GM12878 (cell line): ENCODE measurements at regions not wholly inside any gene's neighbourhood (a gene's known extent, or its start where the extent isn't known, plus 50 kb on each side); places are given as distances from the start of the nearest gene placed in this dataset.

Experiments used
- ATAC-seq: fragments of 200-7000 bp; cut with Tn5 transposase; 3 replicates; pipeline ENCODE4 v1.9.1; 2020; ENCODE audit warnings: mild to moderate bottlenecking, moderate library complexity
- BruUV-seq: library from RNA; stranded (reverse); fragments of 400-500 nt; replicated peaks from 2 replicates; lab custom pipeline; 2021; lab: Mats Ljungman, UMichigan
- CTCF ChIA-PET: fragments of 300-600 bp; sonication (Branson Sonifier 250); formaldehyde crosslinking; extraction: SDS; loops from one replicate; lab custom pipeline; 2021; ENCODE audit warnings: inconsistent platforms; lab: Yijun Ruan, JAX
- POLR2A ChIA-PET: fragments of 350-600 bp; formaldehyde crosslinking; extraction: SDS; loops from one replicate; lab custom pipeline; 2021; ENCODE audit warnings: inconsistent platforms; lab: Charles Lee
- RAD21 ChIA-PET: fragments of 300-600 bp; sonication (Branson Sonifier 250); formaldehyde crosslinking; loops from one replicate; lab custom pipeline; 2023; ENCODE audit warnings: antibody characterized with exemption; ENCODE audit not compliant: unreplicated experiment; lab: Charles Lee
- SMC1A ChIA-PET: fragments of 300-600 bp; sonication (Branson Sonifier 250); formaldehyde crosslinking; loops from one replicate; lab custom pipeline; 2023; ENCODE audit not compliant: unreplicated experiment, uncharacterized antibody; lab: Charles Lee
- DNase-seq: peaks from one replicate; pipeline ENCODE4 v3.0.0-alpha.2; 2011; ENCODE audit warnings: low read depth, low spot score
- FAIRE-seq: peaks from 3 replicates; lab custom pipeline; 2011; peaks lifted over from hg19 to GRCh38; lab: Jason Lieb, UNC
- H2AFZ ChIP-seq: 2 replicates; pipeline ENCODE4 v1.6.0; 2011; ENCODE audit warnings: low read depth, low read length, control low read depth; ENCODE audit not compliant: control insufficient read depth
- H3K27ac ChIP-seq: 2 replicates; pipeline ENCODE4 v1.5.1; 2011; ENCODE audit warnings: control low read depth; ENCODE audit not compliant: control insufficient read depth, insufficient read depth
- H3K27me3 ChIP-seq, 2 experiments: replicated peaks in 1 of 2; 2 replicates each; pipeline versions ENCODE4 v1.6.0 to v1.6.1; 2011; ENCODE audit warnings: low read length in 1 of 2; ENCODE audit not compliant: control insufficient read depth in 2 of 2, insufficient read depth in 2 of 2
- H3K36me3 ChIP-seq, 2 experiments: 2 replicates each; pipeline ENCODE4 v1.5.1; 2011; ENCODE audit warnings: low read length in 1 of 2; ENCODE audit not compliant: control insufficient read depth in 2 of 2, insufficient read depth in 2 of 2
- H3K4me1 ChIP-seq: 2 replicates; pipeline ENCODE4 v1.6.1; 2011; ENCODE audit warnings: mild to moderate bottlenecking, low read length, moderate library complexity, mixed read lengths; ENCODE audit not compliant: control insufficient read depth, insufficient read depth
- H3K4me2 ChIP-seq: 2 replicates; pipeline ENCODE4 v1.6.0; 2011; ENCODE audit warnings: control low read depth; ENCODE audit not compliant: control insufficient read depth, insufficient read depth
- H3K4me3 ChIP-seq: fragments of 200-600 bp; sonication (generic); 2 replicates; pipeline ENCODE4 v1.5.1; 2016
- H3K79me2 ChIP-seq: 2 replicates; pipeline ENCODE4 v1.6.0; 2011; ENCODE audit warnings: low read length; ENCODE audit not compliant: control insufficient read depth, insufficient read depth
- H3K9ac ChIP-seq: 2 replicates; pipeline ENCODE4 v1.8.0; 2011; ENCODE audit warnings: low read length, control low read depth, mixed read lengths; ENCODE audit not compliant: control insufficient read depth, insufficient read depth
- H3K9me3 ChIP-seq: replicated peaks from 3 replicates; pipeline ENCODE4 v1.5.1; 2011; ENCODE audit warnings: mild to moderate bottlenecking, low read length; ENCODE audit not compliant: control insufficient read depth, insufficient read depth
- H4K20me1 ChIP-seq: 2 replicates; pipeline ENCODE4 v1.6.0; 2011; ENCODE audit not compliant: control insufficient read depth, insufficient read depth
- BACH1 ChIP-seq: fragments of 450-650 bp; IDR thresholded peaks from 2 replicates; pipeline ENCODE4 v1.6.1; 2017; ENCODE audit warnings: mild to moderate bottlenecking, borderline replicate concordance
- BHLHE40 ChIP-seq, 2 experiments: fragments of 450-650 bp in 1 of 2; IDR thresholded peaks; 2 replicates each; pipeline ENCODE4 v1.6.1; 2011 to 2017; ENCODE audit warnings: low read depth in 2 of 2, borderline replicate concordance in 1 of 2, improper control_type of control experiment in 1 of 2, low read length in 1 of 2, mild to moderate bottlenecking in 1 of 2
- BRCA1 ChIP-seq: IDR thresholded peaks from 2 replicates; pipeline ENCODE4 v1.6.1; 2011; ENCODE audit warnings: low read depth, low read length, improper control_type of control experiment
- CEBPZ ChIP-seq: fragments of 150-350 bp; IDR thresholded peaks from 2 replicates; pipeline ENCODE4 v1.6.1; 2016; ENCODE audit warnings: low read depth, low read length
- EGR1 ChIP-seq, 2 experiments: IDR thresholded peaks; 1 replicate in 1 of 2; 2 replicates in 1 of 2; pipeline ENCODE4 v1.6.1; 2011 to 2012; ENCODE audit warnings: low read depth in 2 of 2, low read length in 2 of 2, borderline replicate concordance in 1 of 2, mild to moderate bottlenecking in 1 of 2, moderate library complexity in 1 of 2
- EP300 ChIP-seq, 2 experiments: fragments of 150-350 bp in 1 of 2; IDR thresholded peaks; 2 replicates each; pipeline ENCODE4 v1.6.1; 2011 to 2012; ENCODE audit warnings: low read depth in 2 of 2, low read length in 2 of 2, borderline replicate concordance in 1 of 2, improper control_type of control experiment in 1 of 2, inconsistent platforms in 1 of 2; ENCODE audit not compliant: control insufficient read depth in 1 of 2
- RELA ChIP-seq: fragments of 450-650 bp; IDR thresholded peaks from 2 replicates; pipeline ENCODE4 v1.8.0; 2014; ENCODE audit warnings: borderline replicate concordance; ENCODE audit not compliant: partially characterized antibody
- REST ChIP-seq: IDR thresholded peaks from 2 replicates; pipeline ENCODE4 v1.6.1; 2012; ENCODE audit warnings: mild to moderate bottlenecking, low read depth, low read length
- SPI1 ChIP-seq: IDR thresholded peaks from 2 replicates; pipeline ENCODE4 v1.6.1; 2011; ENCODE audit warnings: low read depth, mild to moderate bottlenecking, low read length, moderate library complexity, borderline replicate concordance; ENCODE audit not compliant: insufficient read depth
- SREBF1 ChIP-seq: IDR thresholded peaks from 2 replicates; pipeline ENCODE4 v1.6.1; 2012; ENCODE audit warnings: mild to moderate bottlenecking, low read length
- SUPT20H ChIP-seq: IDR thresholded peaks from 2 replicates; pipeline ENCODE4 v1.6.1; 2011; ENCODE audit warnings: low read depth, mild to moderate bottlenecking, low read length, moderate library complexity, borderline replicate concordance; ENCODE audit not compliant: control insufficient read depth
- TCF7 ChIP-seq: IDR thresholded peaks from 2 replicates; pipeline ENCODE4 v1.6.1; 2014; ENCODE audit warnings: antibody characterized with exemption, borderline replicate concordance
- WGBS: methylation state at CpG from one replicate; pipeline ENCODE4 v1.1.6; 2016; ENCODE audit warnings: low lambda C conversion rate; ENCODE audit not compliant: insufficient replicate concordance, insufficient coverage; ENCODE audit errors: missing lambda C conversion rate; 5-methylcytosine and 5-hydroxymethylcytosine counted together
- in situ Hi-C: fragments of 300-500 bp; cut with MboI; formaldehyde crosslinking; loops from 9 replicates; pipeline ENCODE4 v1.14.3; 2018; ENCODE audit warnings: mixed read lengths
- intact Hi-C: fragments of 100-400 bp; cut with micrococcal nuclease; formaldehyde crosslinking; loops from one replicate; pipeline ENCODE4 v1.14.2; 2022; ENCODE audit not compliant: unreplicated experiment

- no peak for TF ChIP-seq REST
- no peak for TF ChIP-seq SREBF1
- no peak for TF ChIP-seq EGR1 (IDR thresholded peaks at IDR 0.05; ENCODE audit: borderline replicate concordance in 1 of 2, low read depth in 2 of 2, low read length in 2 of 2)
- TF ChIP-seq BACH1: no peak
Measured at GRCh38 chr17:5826384-5826783, 242.1 kb upstream of the NLRP1 start (continued).

GRCh38 chr17:5830921-5831320 is 239.3 kb upstream of the WSCD1 start:
- Histone ChIP-seq H3K9me3 (no peaks in the 10 kb centered on the region; the same call in 2 of the 3 replicates), H3K79me2 (no peaks in the 10 kb centered on the region), H3K4me3 (no peak overlapping the region), H3K9ac (no peak overlapping the region), H2AFZ (no peak overlapping the region), H3K4me2 (no peak overlapping the region), H3K27me3 (0 out of 4 replicates have a peak, but pooled peaks cover 0 to 4% of the 10 kb centered on the region in 2 experiments), H3K27ac (no peak overlapping the region), H3K36me3 (no peaks in the 10 kb centered on the region), H3K4me1 (no peaks in the 10 kb centered on the region), H4K20me1 (no peaks in the 10 kb centered on the region)
- ChIA-PET CTCF (no interaction called here), POLR2A (no interaction called here), RAD21 (no interaction called here), SMC1A (no interaction called here)
- 0% methylated on average over 4 of the region's 4 CpGs for WGBS
- ATAC-seq: no peak
- in situ Hi-C loops (no loop called here), intact Hi-C loops (no loop called here)
- no TSS peak for BruUV-seq
- no peak for DNase-seq
- no peak for FAIRE-seq
- TF ChIP-seq REST (no peak), CEBPZ (no peak), BHLHE40 (IDR thresholded peaks at IDR 0.05; ENCODE audit: borderline replicate concordance in 1 of 2, low read depth in 2 of 2, low read length in 1 of 2) (no peak), EP300 (IDR thresholded peaks at IDR 0.05; ENCODE audit: borderline replicate concordance in 1 of 2, control insufficient read depth in 1 of 2, low read depth in 2 of 2, low read length in 2 of 2) (no peak), RELA (no peak), TCF7 (no peak), SREBF1 (no peak), SUPT20H (no peak), BRCA1 (no peak), SPI1 (no peak)
